Stromal cell of bone marrow (primary cell): ENCODE measurements at regions not wholly inside any gene's neighbourhood (a gene's known extent, or its start where the extent isn't known, plus 50 kb on each side); places are given as distances from the start of the nearest gene placed in this dataset.

Experiments
- DNase-seq: peaks from one replicate; pipeline ENCODE4 v3.0.0-alpha.2; 2012; ENCODE audit warnings: low read depth

DNA sequence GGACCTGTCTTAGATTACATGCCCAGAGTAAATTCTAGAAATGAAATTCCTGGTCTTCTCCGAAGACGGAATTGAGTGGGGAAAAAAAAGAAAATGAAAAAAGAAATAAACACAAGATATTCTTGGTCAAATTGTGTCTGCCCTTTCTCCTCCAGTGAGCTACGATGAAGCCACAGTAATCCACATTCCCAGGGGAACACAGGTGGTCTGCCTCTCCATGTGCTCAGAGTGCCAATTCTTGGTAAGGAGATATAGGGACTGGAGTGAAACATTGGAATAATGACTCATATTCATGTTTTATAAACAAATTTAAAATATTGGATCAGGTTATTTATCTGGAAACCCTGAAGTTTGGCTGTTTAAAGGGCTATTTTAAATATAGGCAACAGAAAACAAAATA is 54.2 kb upstream of the MGST2 start:
- no peak for DNase-seq

DNA sequence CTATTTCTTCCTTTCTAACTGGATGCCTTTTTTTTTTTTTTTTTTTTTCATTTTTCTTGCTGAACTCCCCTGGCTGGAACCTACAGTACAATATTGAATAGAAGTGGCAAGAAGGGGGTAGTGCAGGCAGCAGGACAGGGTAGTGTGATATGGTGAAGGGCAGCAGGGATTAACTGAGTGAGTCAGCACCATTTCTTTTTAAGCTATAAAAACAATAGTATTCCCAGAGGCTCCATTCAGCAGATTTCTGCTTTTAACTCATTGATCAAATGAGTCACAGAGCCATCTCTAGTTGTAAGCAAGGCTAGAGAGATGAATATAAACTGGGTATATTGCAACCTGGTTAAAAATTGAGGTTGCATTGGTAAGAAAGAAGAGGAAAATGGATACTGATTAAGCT is 53.6 kb upstream of the SETD7 start:
- peak; percentile 71 for DNase-seq

DNA sequence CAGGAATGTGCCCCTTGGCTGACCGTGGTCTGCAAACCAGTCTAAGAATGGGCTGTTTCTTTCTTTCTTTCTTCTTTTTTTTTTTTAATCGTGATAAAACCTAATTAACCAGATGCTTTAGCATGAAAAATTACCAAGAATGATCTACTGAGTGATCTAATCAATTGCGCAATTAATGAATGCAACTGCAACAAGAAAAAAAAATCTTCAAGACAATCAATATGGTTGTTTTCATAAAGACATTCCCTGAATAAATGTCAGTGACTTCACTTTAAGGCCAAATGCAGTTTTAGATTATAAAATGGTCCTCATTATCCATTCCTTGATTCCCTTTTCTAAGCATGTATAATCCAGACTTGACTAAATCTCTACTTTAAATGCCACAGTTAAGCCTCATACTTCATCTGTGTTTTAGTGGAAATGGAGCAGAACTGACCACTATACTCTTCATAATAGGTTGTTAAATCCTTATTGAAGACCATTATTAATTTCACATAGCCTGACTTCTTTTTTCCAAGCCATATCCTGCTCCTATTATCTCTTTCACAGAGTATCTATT is 51.6 kb upstream of the SETD7 start:
- DNase-seq, result no peak

DNA sequence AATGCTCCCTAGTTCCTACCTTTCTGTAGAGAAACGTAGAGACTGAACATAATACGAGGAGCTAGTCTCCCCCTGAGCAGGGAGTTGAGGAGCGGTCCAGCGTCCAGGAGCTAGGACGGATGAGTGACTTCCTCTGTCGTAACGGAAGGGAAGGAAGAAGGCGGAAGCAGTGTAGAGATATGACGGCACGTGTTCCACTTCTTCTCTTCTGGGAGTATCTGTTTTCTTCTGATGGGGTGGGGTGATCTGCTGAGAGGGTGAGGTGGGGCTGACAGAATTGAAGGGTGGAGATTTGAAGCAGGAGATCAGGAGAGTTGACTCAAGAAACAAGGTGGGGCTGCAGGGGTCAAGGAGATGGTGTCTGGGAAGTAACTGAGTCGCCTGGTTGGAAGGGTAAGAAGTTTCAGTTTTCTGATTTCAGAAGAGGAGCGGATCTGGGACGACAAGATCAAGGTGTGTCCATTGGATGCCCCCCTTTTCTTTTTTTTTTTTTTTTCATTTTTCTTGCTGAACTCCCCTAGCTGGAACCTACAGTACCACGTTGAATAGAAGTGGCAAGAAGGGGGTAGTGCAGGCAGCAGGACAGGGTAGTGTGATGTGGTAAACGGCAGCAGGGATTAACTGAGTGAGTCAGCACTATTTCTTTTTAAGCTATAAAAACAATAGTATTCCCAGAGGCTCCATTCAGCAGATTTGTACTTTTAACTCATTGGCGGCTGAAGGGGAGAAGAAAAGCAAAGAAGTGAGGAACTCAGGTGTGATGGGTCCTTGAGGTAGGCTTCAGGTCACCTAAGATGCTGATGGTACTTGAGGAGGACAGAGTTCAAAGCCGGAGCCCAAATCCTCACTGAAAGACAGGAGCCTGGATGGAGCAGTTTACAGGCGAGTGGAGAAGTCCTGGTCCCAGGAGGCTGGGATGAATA is 50.8 kb upstream of the SETD7 start:
- DNase-seq, result peak; percentile 59

DNA sequence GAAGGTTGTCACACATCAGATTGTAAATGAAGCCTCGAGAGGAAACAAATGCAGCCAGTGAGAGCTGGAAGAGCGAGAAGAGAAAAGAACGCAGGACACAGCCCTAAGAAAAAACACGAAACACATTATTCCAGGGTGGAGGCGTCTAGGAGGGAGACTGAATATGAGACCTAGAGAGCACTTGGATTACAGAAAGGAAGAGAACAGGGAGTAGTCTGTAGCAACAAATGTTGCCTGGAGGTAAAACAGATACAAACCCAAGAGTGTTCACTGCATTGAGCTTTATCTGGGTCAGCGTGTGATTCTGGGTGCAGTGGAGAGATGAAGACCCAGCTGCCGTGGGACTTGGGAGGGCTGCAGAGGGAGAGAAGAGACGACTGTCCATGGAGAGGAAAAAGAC is 50.1 kb upstream of the SETD7 start:
- no peak for DNase-seq
